ENCODE measurements at regions not wholly inside any gene's neighbourhood (a gene's known extent, or its start where the extent isn't known, plus 50 kb on each side); places are given as distances from the start of the nearest gene placed in this dataset.

- Histone ChIP-seq H3K4me2 (ENCODE audit: control insufficient read depth, insufficient read depth) (no peak overlapping the region), H4K20me1 (ENCODE audit: control insufficient read depth, insufficient read depth) (no peaks in the 10 kb centered on the region), H3K4me1 (ENCODE audit: control insufficient read depth, insufficient read depth, low read length) (no peaks in the 10 kb centered on the region), H3K27ac (ENCODE audit: control insufficient read depth, insufficient read depth) (no peak overlapping the region), H3K9ac (ENCODE audit: control insufficient read depth, insufficient read depth, low read length) (no peak overlapping the region), H3K9me3 (replicated peaks; ENCODE audit: control insufficient read depth, insufficient read depth, low read length) (no peaks in the 10 kb centered on the region), H3K36me3 (ENCODE audit: control insufficient read depth in 2 of 2, insufficient read depth in 2 of 2, low read length in 1 of 2) (no peaks in the 10 kb centered on the region), H2AFZ (ENCODE audit: control insufficient read depth, low read depth, low read length) (no peak overlapping the region), H3K27me3 (replicated peaks in 1 of 2; ENCODE audit: control insufficient read depth in 2 of 2, insufficient read depth in 2 of 2, low read length in 1 of 2) (no peaks in the 10 kb centered on the region), H3K79me2 (ENCODE audit: control insufficient read depth, insufficient read depth, low read length) (no peaks in the 10 kb centered on the region), H3K4me3 (no peak overlapping the region)
- FAIRE-seq, result no peak
- no peak for ATAC-seq
- BruUV-seq (replicated peaks), result no TSS peak
- in situ Hi-C loops (cut with MboI), result no loop called here
- intact Hi-C loops (cut with micrococcal nuclease; ENCODE audit: unreplicated experiment), result no loop called here
- ChIA-PET POLR2A (no interaction called here), SMC1A (ENCODE audit: uncharacterized antibody, unreplicated experiment) (no interaction called here), RAD21 (ENCODE audit: unreplicated experiment) (no interaction called here), CTCF (no interaction called here)
- WGBS (ENCODE audit: insufficient coverage, insufficient replicate concordance, low lambda C conversion rate, missing lambda C conversion rate), result 5% methylated on average over 1 of the region's 1 CpG
- TF ChIP-seq BACH1 (IDR thresholded peaks at IDR 0.05; ENCODE audit: borderline replicate concordance) (no peak), CHD1 (IDR thresholded peaks at IDR 0.05; ENCODE audit: low read depth, low read length) (no peak), IRF4 (IDR thresholded peaks at IDR 0.05; ENCODE audit: low read depth, low read length) (no peak), SMAD5 (IDR thresholded peaks at IDR 0.05; ENCODE audit: low read depth) (no peak), SMARCA5 (IDR thresholded peaks at IDR 0.05) (no peak), RB1 (IDR thresholded peaks at IDR 0.05; ENCODE audit: borderline replicate concordance) (no peak), TCF12 (IDR thresholded peaks at IDR 0.05; ENCODE audit: low read depth, low read length) (no peak), DPF2 (IDR thresholded peaks at IDR 0.05) (no peak), ZZZ3 (IDR thresholded peaks at IDR 0.05; ENCODE audit: control insufficient read depth, insufficient read length, low read depth) (no peak), TAF1 (IDR thresholded peaks at IDR 0.05; ENCODE audit: borderline replicate concordance, low read depth, low read length) (no peak), SREBF1 (IDR thresholded peaks at IDR 0.05; ENCODE audit: low read length) (no peak), BCL11A (IDR thresholded peaks at IDR 0.05; ENCODE audit: low read depth, low read length) (no peak)
- TF ChIP-seq, protein P1, sequence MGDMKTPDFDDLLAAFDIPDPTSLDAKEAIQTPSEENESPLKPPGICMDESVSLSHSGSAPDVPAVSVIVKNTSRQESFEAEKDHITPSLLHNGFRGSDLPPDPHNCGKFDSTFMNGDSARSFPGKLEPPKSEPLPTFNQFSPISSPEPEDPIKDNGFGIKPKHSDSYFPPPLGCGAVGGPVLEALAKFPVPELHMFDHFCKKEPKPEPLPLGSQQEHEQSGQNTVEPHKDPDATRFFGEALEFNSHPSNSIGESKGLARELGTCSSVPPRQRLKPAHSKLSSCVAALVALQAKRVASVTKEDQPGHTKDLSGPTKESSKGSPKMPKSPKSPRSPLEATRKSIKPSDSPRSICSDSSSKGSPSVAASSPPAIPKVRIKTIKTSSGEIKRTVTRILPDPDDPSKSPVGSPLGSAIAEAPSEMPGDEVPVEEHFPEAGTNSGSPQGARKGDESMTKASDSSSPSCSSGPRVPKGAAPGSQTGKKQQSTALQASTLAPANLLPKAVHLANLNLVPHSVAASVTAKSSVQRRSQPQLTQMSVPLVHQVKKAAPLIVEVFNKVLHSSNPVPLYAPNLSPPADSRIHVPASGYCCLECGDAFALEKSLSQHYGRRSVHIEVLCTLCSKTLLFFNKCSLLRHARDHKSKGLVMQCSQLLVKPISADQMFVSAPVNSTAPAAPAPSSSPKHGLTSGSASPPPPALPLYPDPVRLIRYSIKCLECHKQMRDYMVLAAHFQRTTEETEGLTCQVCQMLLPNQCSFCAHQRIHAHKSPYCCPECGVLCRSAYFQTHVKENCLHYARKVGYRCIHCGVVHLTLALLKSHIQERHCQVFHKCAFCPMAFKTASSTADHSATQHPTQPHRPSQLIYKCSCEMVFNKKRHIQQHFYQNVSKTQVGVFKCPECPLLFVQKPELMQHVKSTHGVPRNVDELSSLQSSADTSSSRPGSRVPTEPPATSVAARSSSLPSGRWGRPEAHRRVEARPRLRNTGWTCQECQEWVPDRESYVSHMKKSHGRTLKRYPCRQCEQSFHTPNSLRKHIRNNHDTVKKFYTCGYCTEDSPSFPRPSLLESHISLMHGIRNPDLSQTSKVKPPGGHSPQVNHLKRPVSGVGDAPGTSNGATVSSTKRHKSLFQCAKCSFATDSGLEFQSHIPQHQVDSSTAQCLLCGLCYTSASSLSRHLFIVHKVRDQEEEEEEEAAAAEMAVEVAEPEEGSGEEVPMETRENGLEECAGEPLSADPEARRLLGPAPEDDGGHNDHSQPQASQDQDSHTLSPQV (IDR thresholded peaks at IDR 0.05), result no peak
- no peak for DNase-seq (ENCODE audit: low read depth, low spot score)
Observed at GRCh38 chr16:64696866-64697265, 425.0 kb downstream of the CDH11 start.
